ENCODE measurements at regions not wholly inside any gene's neighbourhood (a gene's known extent, or its start where the extent isn't known, plus 50 kb on each side); places are given as distances from the start of the nearest gene placed in this dataset.
"Not testable (repeated sequence)": the region's sequence is repeated elsewhere in the genome, so short reads cannot be mapped to it uniquely, and the experiment has no call there.

DNA sequence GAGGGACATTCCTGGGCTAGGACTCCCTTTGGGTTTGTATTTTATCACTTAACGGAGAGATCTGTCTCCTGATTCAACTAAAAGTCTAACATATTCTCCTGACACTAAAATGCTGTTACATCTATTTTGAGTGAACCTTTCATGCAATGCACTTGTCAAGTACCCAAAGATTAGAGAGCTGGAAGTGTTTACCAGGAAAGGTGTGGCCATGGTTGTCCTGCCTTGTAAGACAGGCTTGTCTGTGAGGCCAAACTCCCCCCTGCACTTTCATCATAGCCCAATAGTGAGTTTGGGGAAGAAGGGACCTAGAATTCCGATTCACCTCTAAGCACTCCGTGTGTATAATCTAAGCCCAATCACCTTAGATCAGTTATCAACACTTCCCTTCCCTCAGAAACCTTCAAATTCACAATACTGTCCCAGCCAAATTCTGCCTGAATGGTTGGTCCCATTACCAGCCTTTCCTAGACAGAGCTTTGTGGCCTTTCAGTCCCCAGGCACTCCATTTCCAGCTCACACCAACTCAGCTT is 162.6 kb upstream of the NAMPT start:
- H3K27ac ChIP-seq (ENCODE audit: low read depth, low read length, severe bottlenecking): no peak overlapping the region
- H3K9me3 ChIP-seq (ENCODE audit: control insufficient read depth, low read length): peaks cover 6% of the 10 kb centered on the region
- H3K4me3 ChIP-seq (ENCODE audit: extremely low read depth, insufficient read depth, low read length, poor library complexity, severe bottlenecking): no peak overlapping the region
- H3K36me3 ChIP-seq (ENCODE audit: control insufficient read depth, insufficient read depth, low read length): no peaks in the 10 kb centered on the region
- 73 to 90% methylated on average over 2 of the region's 3 CpGs for WGBS, 2 experiments (ENCODE audit: insufficient coverage in 2 of 2)
- H3K4me1 ChIP-seq (ENCODE audit: control insufficient read depth, insufficient read depth, low read length, poor library complexity, severe bottlenecking): no peaks in the 10 kb centered on the region

GRCh38 chr7:106445366-106445765 is 160.6 kb upstream of the NAMPT start:
- H3K27ac ChIP-seq (ENCODE audit: low read depth, low read length, severe bottlenecking); H3K4me3 ChIP-seq (ENCODE audit: extremely low read depth, insufficient read depth, low read length, poor library complexity, severe bottlenecking); H3K4me1 ChIP-seq (ENCODE audit: control insufficient read depth, insufficient read depth, low read length, poor library complexity, severe bottlenecking); H3K9me3 ChIP-seq (ENCODE audit: control insufficient read depth, low read length); H3K36me3 ChIP-seq (ENCODE audit: control insufficient read depth, insufficient read depth, low read length): not testable (repeated sequence)

GRCh38 chr7:106444068-106444655 is 159.4 kb upstream of the NAMPT start:
- no peaks in the 10 kb centered on the region for H3K9me3 ChIP-seq (ENCODE audit: control insufficient read depth, low read length)
- H3K4me1 ChIP-seq (ENCODE audit: control insufficient read depth, insufficient read depth, low read length, poor library complexity, severe bottlenecking): no peaks in the 10 kb centered on the region

GRCh38 chr7:106443156-106443555 is 158.4 kb upstream of the NAMPT start:
- Histone ChIP-seq H3K9me3 (ENCODE audit: control insufficient read depth, low read length) (no peaks in the 10 kb centered on the region), H3K4me1 (ENCODE audit: control insufficient read depth, insufficient read depth, low read length, poor library complexity, severe bottlenecking) (no peaks in the 10 kb centered on the region), H3K36me3 (ENCODE audit: control insufficient read depth, insufficient read depth, low read length) (no peaks in the 10 kb centered on the region), H3K4me3 (ENCODE audit: extremely low read depth, insufficient read depth, low read length, poor library complexity, severe bottlenecking) (no peak overlapping the region), H3K27ac (ENCODE audit: low read depth, low read length, severe bottlenecking) (no peak overlapping the region)
- 80 to 83% methylated on average over 2 of the region's 4 CpGs for WGBS, 2 experiments (ENCODE audit: insufficient coverage in 2 of 2)

More at GRCh38 chr7:106444068-106444655, 159.4 kb upstream of the NAMPT start:
- H3K36me3 ChIP-seq (ENCODE audit: control insufficient read depth, insufficient read depth, low read length): no peaks in the 10 kb centered on the region
- 78% methylated on average over 1 of the region's 1 CpG; no CpG with 5 or more reads in 1 of the 2 experiments for WGBS, 2 experiments (ENCODE audit: insufficient coverage in 2 of 2)
- H3K27ac ChIP-seq (ENCODE audit: low read depth, low read length, severe bottlenecking): no peak overlapping the region
- H3K4me3 ChIP-seq (ENCODE audit: extremely low read depth, insufficient read depth, low read length, poor library complexity, severe bottlenecking): no peak overlapping the region

DNA sequence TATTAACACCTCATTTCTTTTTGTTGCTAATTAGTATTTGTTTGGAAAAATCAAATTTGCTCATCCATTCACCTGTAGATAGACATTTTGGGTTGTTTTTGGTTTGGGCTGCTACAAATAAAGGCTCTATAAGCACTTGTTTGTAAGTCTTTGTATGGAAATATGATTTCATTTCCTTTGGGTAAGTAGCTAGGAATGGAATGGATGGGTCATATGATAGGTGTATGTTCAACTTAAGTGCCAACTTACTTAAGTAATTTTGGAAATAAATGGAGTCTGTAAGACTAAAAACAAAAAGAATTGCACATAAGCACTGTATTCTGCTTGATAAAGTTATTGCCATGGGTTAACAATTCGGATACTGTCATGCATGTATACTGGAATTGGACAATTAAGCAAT is 157.7 kb upstream of the NAMPT start:
- Histone ChIP-seq H3K9me3 (ENCODE audit: control insufficient read depth, low read length) (no peaks in the 10 kb centered on the region), H3K4me3 (ENCODE audit: extremely low read depth, insufficient read depth, low read length, poor library complexity, severe bottlenecking) (no peak overlapping the region), H3K27ac (ENCODE audit: low read depth, low read length, severe bottlenecking) (no peak overlapping the region), H3K36me3 (ENCODE audit: control insufficient read depth, insufficient read depth, low read length) (no peaks in the 10 kb centered on the region), H3K4me1 (ENCODE audit: control insufficient read depth, insufficient read depth, low read length, poor library complexity, severe bottlenecking) (no peaks in the 10 kb centered on the region)
- 85 to 100% methylated on average over 1 of the region's 1 CpG for WGBS, 2 experiments (ENCODE audit: insufficient coverage in 2 of 2)

- 67 to 86% methylated on average over 1 of the region's 2 CpGs for WGBS, 2 experiments (ENCODE audit: insufficient coverage in 2 of 2)
- not testable (repeated sequence) for H3K9me3 ChIP-seq (ENCODE audit: control insufficient read depth, low read length); H3K36me3 ChIP-seq (ENCODE audit: control insufficient read depth, insufficient read depth, low read length); H3K4me1 ChIP-seq (ENCODE audit: control insufficient read depth, insufficient read depth, low read length, poor library complexity, severe bottlenecking); H3K4me3 ChIP-seq (ENCODE audit: extremely low read depth, insufficient read depth, low read length, poor library complexity, severe bottlenecking); H3K27ac ChIP-seq (ENCODE audit: low read depth, low read length, severe bottlenecking)
These were observed 156.6 kb upstream of the NAMPT start for GRCh38 chr7:106441343-106441742.

DNA sequence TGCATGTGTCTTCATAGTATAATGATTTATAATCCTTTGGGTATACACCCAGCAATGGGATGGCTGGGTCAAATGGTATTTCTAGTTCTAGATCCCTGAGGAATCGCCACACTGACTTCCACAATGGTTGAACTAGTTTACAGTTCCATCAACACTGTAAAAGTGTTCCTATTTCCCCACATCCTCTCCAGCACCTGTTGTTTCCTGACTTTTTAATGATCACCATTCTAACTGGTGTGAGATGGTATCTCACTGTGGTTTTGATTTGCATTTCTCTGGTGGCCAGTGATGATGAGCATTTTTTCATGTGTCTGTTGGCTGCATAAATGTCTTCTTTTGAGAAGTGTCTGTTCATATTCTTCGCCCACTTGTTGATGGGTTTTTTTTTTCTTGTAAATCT is 152.2 kb upstream of the NAMPT start:
- not testable (repeated sequence) for H3K4me1 ChIP-seq (ENCODE audit: control insufficient read depth, insufficient read depth, low read length, poor library complexity, severe bottlenecking); H3K4me3 ChIP-seq (ENCODE audit: extremely low read depth, insufficient read depth, low read length, poor library complexity, severe bottlenecking); H3K9me3 ChIP-seq (ENCODE audit: control insufficient read depth, low read length); H3K36me3 ChIP-seq (ENCODE audit: control insufficient read depth, insufficient read depth, low read length); H3K27ac ChIP-seq (ENCODE audit: low read depth, low read length, severe bottlenecking)
- WGBS, 2 experiments (ENCODE audit: insufficient coverage in 2 of 2): 0% methylated on average over 1 of the region's 2 CpGs; no CpG with 5 or more reads in 1 of the 2 experiments

GRCh38 chr7:106433377-106433776 is 148.6 kb upstream of the NAMPT start:
- WGBS, 2 experiments (ENCODE audit: insufficient coverage in 2 of 2): no CpG with 5 or more reads among the region's 2 CpGs
- no peaks in the 10 kb centered on the region for H3K9me3 ChIP-seq (ENCODE audit: control insufficient read depth, low read length)
- H3K4me3 ChIP-seq (ENCODE audit: extremely low read depth, insufficient read depth, low read length, poor library complexity, severe bottlenecking): no peak overlapping the region
- no peaks in the 10 kb centered on the region for H3K4me1 ChIP-seq (ENCODE audit: control insufficient read depth, insufficient read depth, low read length, poor library complexity, severe bottlenecking)
- no peaks in the 10 kb centered on the region for H3K36me3 ChIP-seq (ENCODE audit: control insufficient read depth, insufficient read depth, low read length)
- no peak overlapping the region for H3K27ac ChIP-seq (ENCODE audit: low read depth, low read length, severe bottlenecking)

DNA sequence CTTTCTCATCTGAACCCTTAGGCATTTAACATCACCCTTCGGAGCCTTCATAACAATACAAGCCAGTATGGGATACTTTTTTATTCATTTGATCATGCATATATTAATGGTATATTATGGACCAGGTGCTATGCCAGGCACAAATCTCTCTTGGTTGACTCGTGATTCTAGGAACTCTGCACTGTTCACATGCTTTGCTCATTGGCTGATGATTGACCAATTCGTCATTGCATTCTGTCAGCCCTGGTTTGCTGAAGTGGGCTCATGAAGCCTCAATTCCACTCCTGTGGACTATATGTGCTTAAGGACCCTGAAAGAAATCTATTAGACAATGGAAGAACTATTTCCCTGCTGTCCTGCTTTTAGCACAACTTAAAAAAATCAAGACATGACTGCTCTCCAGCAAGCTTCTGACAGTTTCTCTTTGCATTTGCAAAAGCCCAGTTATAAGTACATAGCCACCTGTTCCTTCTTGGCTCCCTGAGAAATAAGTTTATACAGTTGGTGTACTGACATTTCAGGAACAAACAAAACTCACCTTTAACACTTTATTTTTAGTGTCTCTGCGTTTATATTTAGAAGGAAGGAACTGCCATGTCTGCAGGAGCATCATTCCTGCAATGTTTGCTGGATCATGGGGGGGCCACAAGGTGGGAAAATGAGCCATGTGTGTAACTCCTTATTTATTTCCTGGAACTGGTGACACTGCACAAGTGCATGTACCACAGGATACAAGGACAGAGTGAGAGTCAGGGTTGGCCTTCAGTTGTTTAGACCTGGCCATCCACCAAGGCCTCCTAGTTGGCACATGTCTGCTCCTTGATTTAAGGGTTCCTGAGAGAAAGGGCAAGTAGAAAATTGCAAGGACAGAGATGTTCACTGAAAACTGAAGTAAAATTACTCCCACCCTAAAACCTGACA is 146.0 kb upstream of the NAMPT start:
- WGBS, 2 experiments (ENCODE audit: insufficient coverage in 2 of 2): 71 to 87% methylated on average over 2 to 3 of the region's 4 CpGs

DNA sequence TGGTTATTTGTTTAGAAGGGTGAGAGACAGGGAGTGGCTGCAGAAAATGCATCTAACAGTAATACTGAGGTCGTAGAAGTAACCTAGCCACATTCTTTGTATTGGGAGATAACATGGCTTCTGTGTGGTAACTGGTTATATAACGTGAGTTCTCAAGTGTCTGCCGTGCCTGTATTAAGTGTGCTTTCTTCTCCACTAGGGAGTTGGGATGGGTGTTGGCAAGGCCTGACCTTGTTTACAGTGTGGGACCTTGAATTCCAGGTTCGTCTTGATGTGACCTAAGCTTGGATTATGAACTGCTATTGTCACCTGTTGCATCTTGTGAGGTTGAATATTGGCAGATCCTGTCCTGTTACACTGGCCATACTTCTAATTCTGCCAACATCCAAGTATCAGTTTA is 145.3 kb upstream of the NAMPT start:
- WGBS, 2 experiments (ENCODE audit: insufficient coverage in 2 of 2): 88 to 94% methylated on average over 3 to 4 of the region's 4 CpGs
- no peak overlapping the region for H3K4me3 ChIP-seq (ENCODE audit: extremely low read depth, insufficient read depth, low read length, poor library complexity, severe bottlenecking)
- no peak overlapping the region for H3K27ac ChIP-seq (ENCODE audit: low read depth, low read length, severe bottlenecking)
- no peaks in the 10 kb centered on the region for H3K9me3 ChIP-seq (ENCODE audit: control insufficient read depth, low read length)
- no peaks in the 10 kb centered on the region for H3K36me3 ChIP-seq (ENCODE audit: control insufficient read depth, insufficient read depth, low read length)
- no peaks in the 10 kb centered on the region for H3K4me1 ChIP-seq (ENCODE audit: control insufficient read depth, insufficient read depth, low read length, poor library complexity, severe bottlenecking)

More for the DNA sequence above, 146.0 kb upstream of the NAMPT start:
- H3K27ac ChIP-seq (ENCODE audit: low read depth, low read length, severe bottlenecking): no peak overlapping the region
- no peaks in the 10 kb centered on the region for H3K36me3 ChIP-seq (ENCODE audit: control insufficient read depth, insufficient read depth, low read length)
- H3K9me3 ChIP-seq (ENCODE audit: control insufficient read depth, low read length): no peaks in the 10 kb centered on the region
- no peak overlapping the region for H3K4me3 ChIP-seq (ENCODE audit: extremely low read depth, insufficient read depth, low read length, poor library complexity, severe bottlenecking)
- no peaks in the 10 kb centered on the region for H3K4me1 ChIP-seq (ENCODE audit: control insufficient read depth, insufficient read depth, low read length, poor library complexity, severe bottlenecking)

DNA sequence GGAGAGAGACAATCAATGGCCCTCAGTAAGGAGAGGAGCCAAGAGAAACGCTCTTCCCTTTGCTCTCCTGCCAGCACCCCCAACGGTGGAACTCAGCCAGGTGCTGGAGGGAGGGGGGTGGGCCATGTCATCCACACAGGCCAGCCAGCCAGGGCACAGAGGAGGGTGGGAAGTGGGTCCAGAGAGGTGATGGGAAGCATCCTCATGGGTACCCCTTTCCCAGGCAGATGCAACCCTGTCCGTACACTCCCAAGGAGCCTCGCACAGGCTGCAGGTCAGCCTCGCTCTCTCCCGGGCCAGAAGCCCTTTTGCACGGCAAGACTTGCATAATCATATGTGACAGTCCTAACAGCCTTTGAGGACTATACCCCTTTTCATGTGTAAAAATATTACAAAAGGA is 142.0 kb upstream of the NAMPT start:
- H3K4me1 ChIP-seq (ENCODE audit: control insufficient read depth, insufficient read depth, low read length, poor library complexity, severe bottlenecking): no peaks in the 10 kb centered on the region
- no peak overlapping the region for H3K27ac ChIP-seq (ENCODE audit: low read depth, low read length, severe bottlenecking)
- H3K9me3 ChIP-seq (ENCODE audit: control insufficient read depth, low read length): no peaks in the 10 kb centered on the region
- no peaks in the 10 kb centered on the region for H3K36me3 ChIP-seq (ENCODE audit: control insufficient read depth, insufficient read depth, low read length)
- H3K4me3 ChIP-seq (ENCODE audit: extremely low read depth, insufficient read depth, low read length, poor library complexity, severe bottlenecking): no peak overlapping the region
- WGBS, 2 experiments (ENCODE audit: insufficient coverage in 2 of 2): 97 to 100% methylated on average over 2 to 5 of the region's 7 CpGs

Measured in mesodermal cell (in vitro differentiated cells).